ENCODE measurements at regions not wholly inside any gene's neighbourhood (a gene's known extent, or its start where the extent isn't known, plus 50 kb on each side); places are given as distances from the start of the nearest gene placed in this dataset.

DNA sequence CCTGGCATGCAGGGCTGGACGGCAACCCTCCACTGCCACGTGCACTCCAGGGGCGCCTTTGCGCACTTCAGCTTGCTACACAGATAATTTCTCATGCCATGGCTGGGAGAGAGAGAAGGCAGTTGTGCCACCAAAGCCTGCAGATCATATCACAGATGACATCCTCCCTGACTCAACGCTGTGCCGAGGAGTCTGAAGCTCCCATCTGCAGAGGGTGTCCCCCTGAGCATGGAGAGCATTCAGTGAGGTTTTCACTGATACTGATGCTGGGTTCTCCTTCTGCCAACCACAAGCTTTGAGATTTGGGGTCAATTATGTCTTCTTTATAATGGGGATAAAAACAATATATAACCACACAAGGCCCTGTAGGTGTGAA is 607.4 kb upstream of the ADAMTS16 start:
- TF ChIP-seq SIN3A (IDR thresholded peaks at IDR 0.05; ENCODE audit: borderline replicate concordance, insufficient read depth, low read length) = no peak
- TF ChIP-seq TAF1 (IDR thresholded peaks at IDR 0.05; ENCODE audit: borderline replicate concordance, insufficient read depth, low read length) = no peak
- no peak for TF ChIP-seq REST (IDR thresholded peaks at IDR 0.05; ENCODE audit: insufficient read depth in 1 of 2, low read depth in 2 of 2, low read length in 2 of 2)
- no peak for TF ChIP-seq FOXP2 (optimal IDR thresholded peaks at IDR 0.05; ENCODE audit: borderline replicate concordance, extremely low read depth, extremely low read length, insufficient read depth)
- TF ChIP-seq POLR2AphosphoS5 (IDR thresholded peaks at IDR 0.05; ENCODE audit: low read depth, low read length) = no peak

- TF ChIP-seq SIN3A (IDR thresholded peaks at IDR 0.05; ENCODE audit: borderline replicate concordance, insufficient read depth, low read length) (0 out of 2 replicates have a peak, but pooled peaks have one; percentile 12), POLR2AphosphoS5 (IDR thresholded peaks at IDR 0.05; ENCODE audit: low read depth, low read length) (peak; percentile 66), TAF1 (IDR thresholded peaks at IDR 0.05; ENCODE audit: borderline replicate concordance, insufficient read depth, low read length) (no peak; the same call in 1 of the 2 replicates)
Measured at GRCh38 chr5:4533457-4534105, 606.5 kb upstream of the ADAMTS16 start.

- no peak for TF ChIP-seq SIN3A (IDR thresholded peaks at IDR 0.05; ENCODE audit: borderline replicate concordance, insufficient read depth, low read length)
- no peak for TF ChIP-seq POLR2AphosphoS5 (IDR thresholded peaks at IDR 0.05; ENCODE audit: low read depth, low read length)
- TF ChIP-seq FOXP2 (optimal IDR thresholded peaks at IDR 0.05; ENCODE audit: borderline replicate concordance, extremely low read depth, extremely low read length, insufficient read depth) = no peak
- no peak for TF ChIP-seq REST (IDR thresholded peaks at IDR 0.05; ENCODE audit: insufficient read depth in 1 of 2, low read depth in 2 of 2, low read length in 2 of 2)
- TF ChIP-seq TAF1 (IDR thresholded peaks at IDR 0.05; ENCODE audit: borderline replicate concordance, insufficient read depth, low read length) = no peak
Measured at GRCh38 chr5:4537489-4537888, 602.6 kb upstream of the ADAMTS16 start.

DNA sequence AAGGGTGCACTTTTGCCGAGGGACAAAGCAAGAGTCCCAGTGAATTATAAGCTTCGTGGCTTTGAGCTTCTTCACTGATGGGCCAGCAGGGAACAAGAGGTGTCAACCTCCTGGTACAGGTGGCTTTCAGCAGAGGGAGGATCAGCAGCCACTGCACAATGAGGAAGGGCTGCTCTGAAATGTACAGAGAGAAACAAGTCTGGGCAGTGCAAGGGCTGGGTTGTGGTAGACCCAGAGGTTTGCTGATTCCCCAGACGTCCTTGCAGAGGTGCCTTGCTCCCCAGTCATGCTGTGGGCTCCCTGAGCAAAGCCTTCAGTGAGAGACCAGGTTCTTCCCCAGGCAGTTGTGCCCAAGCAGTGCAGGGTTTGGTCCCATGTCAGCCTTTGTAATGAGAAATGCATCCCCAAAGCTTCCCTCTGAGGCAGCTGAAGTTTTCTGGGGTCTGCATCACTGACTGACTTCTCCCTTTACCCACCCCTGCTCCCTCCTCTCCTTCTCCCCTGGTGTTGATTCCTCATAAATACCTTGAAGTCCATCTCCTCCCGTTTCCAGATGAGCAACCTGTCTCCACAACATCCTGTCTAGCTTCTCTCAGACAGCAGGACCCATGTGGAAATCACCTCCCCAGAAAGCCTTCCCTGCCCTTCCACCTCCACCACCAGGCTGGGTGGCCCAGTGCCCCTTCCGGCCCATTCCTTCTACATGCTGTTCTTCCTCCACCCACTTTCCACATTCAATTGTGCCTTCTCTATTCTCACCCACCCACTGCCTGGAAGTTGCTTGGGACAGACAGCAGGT is 599.6 kb upstream of the ADAMTS16 start:
- TF ChIP-seq POLR2AphosphoS5 (IDR thresholded peaks at IDR 0.05; ENCODE audit: low read depth, low read length) (no peak), REST (IDR thresholded peaks at IDR 0.05; ENCODE audit: insufficient read depth in 1 of 2, low read depth in 2 of 2, low read length in 2 of 2) (no peak), SIN3A (IDR thresholded peaks at IDR 0.05; ENCODE audit: borderline replicate concordance, insufficient read depth, low read length) (no peak), TAF1 (IDR thresholded peaks at IDR 0.05; ENCODE audit: borderline replicate concordance, insufficient read depth, low read length) (no peak), FOXP2 (optimal IDR thresholded peaks at IDR 0.05; ENCODE audit: borderline replicate concordance, extremely low read depth, extremely low read length, insufficient read depth) (no peak)

DNA sequence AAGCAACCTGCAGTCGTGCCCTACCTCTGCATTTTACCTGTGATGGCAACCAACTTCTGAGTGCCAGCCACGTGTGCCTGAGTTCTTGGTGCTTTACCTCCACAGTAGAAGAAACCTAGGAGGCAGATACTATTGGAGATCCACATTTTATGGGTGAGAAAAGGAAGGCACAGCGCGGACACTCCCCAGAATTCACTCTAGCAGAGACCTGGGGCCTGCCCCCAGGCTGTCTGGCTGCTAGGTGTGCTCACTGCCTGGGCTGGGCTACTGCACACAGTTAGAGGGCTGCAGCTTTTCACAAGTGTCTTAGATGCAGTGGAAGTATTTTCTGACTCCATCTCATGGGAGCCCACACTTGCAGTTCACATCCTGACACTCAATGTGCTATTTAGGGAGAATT is 598.8 kb upstream of the ADAMTS16 start:
- TF ChIP-seq FOXP2 (optimal IDR thresholded peaks at IDR 0.05; ENCODE audit: borderline replicate concordance, extremely low read depth, extremely low read length, insufficient read depth) (no peak), POLR2AphosphoS5 (IDR thresholded peaks at IDR 0.05; ENCODE audit: low read depth, low read length) (no peak), REST (IDR thresholded peaks at IDR 0.05; ENCODE audit: insufficient read depth in 1 of 2, low read depth in 2 of 2, low read length in 2 of 2) (no peak), TAF1 (IDR thresholded peaks at IDR 0.05; ENCODE audit: borderline replicate concordance, insufficient read depth, low read length) (no peak), SIN3A (IDR thresholded peaks at IDR 0.05; ENCODE audit: borderline replicate concordance, insufficient read depth, low read length) (no peak)

All from PFSK-1 (cell line).